ENCODE measurements at regions not wholly inside any gene's neighbourhood (a gene's known extent, or its start where the extent isn't known, plus 50 kb on each side); places are given as distances from the start of the nearest gene placed in this dataset.

DNA sequence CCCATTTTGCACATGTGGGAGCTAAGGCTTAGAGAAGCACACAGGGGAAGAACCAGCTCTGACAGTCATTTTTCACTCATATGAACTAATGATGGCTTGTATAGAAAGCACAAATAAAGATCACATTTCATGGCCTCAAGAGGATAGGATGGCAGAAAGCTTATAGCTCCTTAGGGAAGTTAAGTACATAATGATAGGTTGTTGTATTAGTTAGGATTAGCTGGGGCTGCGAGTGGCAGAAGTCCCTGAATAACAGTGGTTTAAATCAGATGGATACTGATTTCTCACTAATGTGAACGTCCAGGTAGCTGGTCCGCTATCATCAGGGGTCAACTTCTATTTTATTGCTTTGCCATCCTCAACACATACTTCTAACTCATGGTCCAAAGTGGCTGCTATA is 284.0 kb downstream of the RPS6KC1 start:
- TF ChIP-seq ZBTB7A (IDR thresholded peaks at IDR 0.05; ENCODE audit: low read depth) (no peak), NFIC (IDR thresholded peaks at IDR 0.05) (no peak), EP300 (IDR thresholded peaks at IDR 0.05; ENCODE audit: borderline replicate concordance) (no peak), CREB1 (IDR thresholded peaks at IDR 0.05; ENCODE audit: low read depth) (no peak), RAD21 (IDR thresholded peaks at IDR 0.05; ENCODE audit: low read depth) (no peak), USF1 (IDR thresholded peaks at IDR 0.05) (no peak), EGR1 (IDR thresholded peaks at IDR 0.05) (no peak), TCF12 (IDR thresholded peaks at IDR 0.05; ENCODE audit: low read depth) (no peak), CEBPB (IDR thresholded peaks at IDR 0.05) (no peak), TAF1 (IDR thresholded peaks at IDR 0.05; ENCODE audit: low read depth) (no peak)
- TF ChIP-seq, protein P1, sequence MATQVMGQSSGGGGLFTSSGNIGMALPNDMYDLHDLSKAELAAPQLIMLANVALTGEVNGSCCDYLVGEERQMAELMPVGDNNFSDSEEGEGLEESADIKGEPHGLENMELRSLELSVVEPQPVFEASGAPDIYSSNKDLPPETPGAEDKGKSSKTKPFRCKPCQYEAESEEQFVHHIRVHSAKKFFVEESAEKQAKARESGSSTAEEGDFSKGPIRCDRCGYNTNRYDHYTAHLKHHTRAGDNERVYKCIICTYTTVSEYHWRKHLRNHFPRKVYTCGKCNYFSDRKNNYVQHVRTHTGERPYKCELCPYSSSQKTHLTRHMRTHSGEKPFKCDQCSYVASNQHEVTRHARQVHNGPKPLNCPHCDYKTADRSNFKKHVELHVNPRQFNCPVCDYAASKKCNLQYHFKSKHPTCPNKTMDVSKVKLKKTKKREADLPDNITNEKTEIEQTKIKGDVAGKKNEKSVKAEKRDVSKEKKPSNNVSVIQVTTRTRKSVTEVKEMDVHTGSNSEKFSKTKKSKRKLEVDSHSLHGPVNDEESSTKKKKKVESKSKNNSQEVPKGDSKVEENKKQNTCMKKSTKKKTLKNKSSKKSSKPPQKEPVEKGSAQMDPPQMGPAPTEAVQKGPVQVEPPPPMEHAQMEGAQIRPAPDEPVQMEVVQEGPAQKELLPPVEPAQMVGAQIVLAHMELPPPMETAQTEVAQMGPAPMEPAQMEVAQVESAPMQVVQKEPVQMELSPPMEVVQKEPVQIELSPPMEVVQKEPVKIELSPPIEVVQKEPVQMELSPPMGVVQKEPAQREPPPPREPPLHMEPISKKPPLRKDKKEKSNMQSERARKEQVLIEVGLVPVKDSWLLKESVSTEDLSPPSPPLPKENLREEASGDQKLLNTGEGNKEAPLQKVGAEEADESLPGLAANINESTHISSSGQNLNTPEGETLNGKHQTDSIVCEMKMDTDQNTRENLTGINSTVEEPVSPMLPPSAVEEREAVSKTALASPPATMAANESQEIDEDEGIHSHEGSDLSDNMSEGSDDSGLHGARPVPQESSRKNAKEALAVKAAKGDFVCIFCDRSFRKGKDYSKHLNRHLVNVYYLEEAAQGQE (IDR thresholded peaks at IDR 0.05; ENCODE audit: low read depth): no peak
- TF ChIP-seq, protein P2, sequence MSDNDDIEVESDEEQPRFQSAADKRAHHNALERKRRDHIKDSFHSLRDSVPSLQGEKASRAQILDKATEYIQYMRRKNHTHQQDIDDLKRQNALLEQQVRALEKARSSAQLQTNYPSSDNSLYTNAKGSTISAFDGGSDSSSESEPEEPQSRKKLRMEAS (IDR thresholded peaks at IDR 0.05): no peak

- no peak for TF ChIP-seq NFIC (IDR thresholded peaks at IDR 0.05)
- TF ChIP-seq FOXM1 (IDR thresholded peaks at IDR 0.05; ENCODE audit: borderline replicate concordance, low read depth): no peak
- no peak for TF ChIP-seq YY1 (IDR thresholded peaks at IDR 0.05; ENCODE audit: low read depth)
- TF ChIP-seq EP300 (IDR thresholded peaks at IDR 0.05; ENCODE audit: borderline replicate concordance): no peak
- no peak for TF ChIP-seq ZBTB7A (IDR thresholded peaks at IDR 0.05; ENCODE audit: low read depth)
- no peak for TF ChIP-seq EGR1 (IDR thresholded peaks at IDR 0.05)
- TF ChIP-seq TEAD4 (IDR thresholded peaks at IDR 0.05): no peak
- TF ChIP-seq TCF12 (IDR thresholded peaks at IDR 0.05; ENCODE audit: low read depth): no peak
- TF ChIP-seq CREB1 (IDR thresholded peaks at IDR 0.05; ENCODE audit: low read depth): no peak
- TF ChIP-seq CEBPB (IDR thresholded peaks at IDR 0.05): no peak
- no peak for TF ChIP-seq USF1 (IDR thresholded peaks at IDR 0.05)
- no peak for TF ChIP-seq TAF1 (IDR thresholded peaks at IDR 0.05; ENCODE audit: low read depth)
- TF ChIP-seq, protein P1 (IDR thresholded peaks at IDR 0.05; ENCODE audit: low read depth): no peak
- TF ChIP-seq RAD21 (IDR thresholded peaks at IDR 0.05; ENCODE audit: low read depth): no peak
- TF ChIP-seq, protein P2 (IDR thresholded peaks at IDR 0.05): no peak
These were observed 286.1 kb downstream of the RPS6KC1 start for GRCh38 chr1:213337025-213337678.

DNA sequence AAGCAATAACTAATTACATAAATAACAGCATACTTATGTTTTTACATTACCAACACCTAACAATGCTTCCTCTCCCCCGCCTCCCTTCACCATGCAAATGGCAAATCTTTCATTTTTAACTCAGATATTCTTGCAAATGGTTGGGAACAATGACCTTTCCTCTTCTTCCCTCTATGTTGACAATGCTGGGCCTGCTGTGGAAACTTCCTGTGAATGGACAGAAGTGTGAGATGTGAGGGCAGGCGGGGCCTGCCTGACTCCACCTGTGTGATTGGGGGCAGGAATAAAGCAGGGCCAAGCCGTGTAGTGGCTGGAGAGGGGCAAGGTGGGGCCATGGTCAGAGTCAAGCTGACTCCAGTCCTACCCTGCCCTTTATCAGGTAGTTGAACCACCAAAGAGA is 289.6 kb downstream of the RPS6KC1 start:
- TF ChIP-seq, protein P1 (IDR thresholded peaks at IDR 0.05; ENCODE audit: low read depth): no peak
- no peak for TF ChIP-seq CREB1 (IDR thresholded peaks at IDR 0.05; ENCODE audit: low read depth)
- TF ChIP-seq TAF1 (IDR thresholded peaks at IDR 0.05; ENCODE audit: low read depth): no peak
- TF ChIP-seq CEBPB (IDR thresholded peaks at IDR 0.05): no peak
- no peak for TF ChIP-seq TEAD4 (IDR thresholded peaks at IDR 0.05)
- no peak for TF ChIP-seq USF1 (IDR thresholded peaks at IDR 0.05)

DNA sequence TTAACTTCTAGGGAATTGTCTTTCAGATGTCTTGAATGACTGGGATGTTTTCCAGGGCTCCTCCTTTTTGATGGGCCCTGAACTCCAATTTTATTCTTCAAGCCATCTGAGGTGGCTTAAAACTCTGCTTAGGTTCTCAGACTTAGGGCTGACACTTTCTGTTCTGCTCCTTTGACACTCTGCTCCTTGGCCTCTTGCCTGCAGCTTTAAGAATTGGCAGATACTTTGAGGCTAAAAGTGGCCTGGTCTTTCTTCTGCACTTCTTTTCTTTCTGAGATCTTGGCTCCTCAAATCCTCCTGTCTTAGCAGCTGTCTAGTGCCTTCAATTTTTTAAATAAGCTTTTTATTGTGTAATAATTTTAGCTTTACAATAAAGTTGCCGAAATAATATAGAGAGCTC is 294.6 kb downstream of the RPS6KC1 start:
- TF ChIP-seq EGR1 (IDR thresholded peaks at IDR 0.05): no peak
- no peak for TF ChIP-seq TEAD4 (IDR thresholded peaks at IDR 0.05)
- no peak for TF ChIP-seq ZBTB7A (IDR thresholded peaks at IDR 0.05; ENCODE audit: low read depth)
- no peak for TF ChIP-seq EP300 (IDR thresholded peaks at IDR 0.05; ENCODE audit: borderline replicate concordance)
- TF ChIP-seq USF1 (IDR thresholded peaks at IDR 0.05): no peak
- TF ChIP-seq, protein P2 (IDR thresholded peaks at IDR 0.05): no peak

Measured in Ishikawa (cell line).